ENCODE measurements at regions not wholly inside any gene's neighbourhood (a gene's known extent, or its start where the extent isn't known, plus 50 kb on each side); places are given as distances from the start of the nearest gene placed in this dataset.

DNA sequence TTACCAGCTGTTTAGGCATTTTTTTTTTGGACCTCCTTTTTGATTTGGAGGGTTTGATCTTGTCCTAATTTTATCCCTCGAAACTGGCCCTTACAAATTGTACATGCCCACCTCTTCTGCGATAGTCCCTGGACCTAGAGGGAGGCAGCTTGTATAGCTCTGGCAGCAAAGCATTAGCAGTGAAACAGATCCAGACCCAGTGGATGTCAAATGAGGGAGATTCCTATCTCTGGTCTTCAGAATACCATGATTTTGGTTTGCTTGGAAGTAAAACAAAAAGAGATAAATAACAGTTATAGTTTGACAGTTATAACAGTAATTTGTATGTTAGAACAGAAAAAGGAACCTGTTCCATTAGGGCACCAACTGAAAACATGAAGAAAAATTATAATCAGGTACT lies 123.6 kb downstream of the MIS18A start:
- TF ChIP-seq CTCF (IDR thresholded peaks at IDR 0.05; ENCODE audit: low read depth, low read length), result no peak
- no peak for TF ChIP-seq POLR2A (IDR thresholded peaks at IDR 0.05; ENCODE audit: extremely low read depth, insufficient read length)
- TF ChIP-seq, protein P1, sequence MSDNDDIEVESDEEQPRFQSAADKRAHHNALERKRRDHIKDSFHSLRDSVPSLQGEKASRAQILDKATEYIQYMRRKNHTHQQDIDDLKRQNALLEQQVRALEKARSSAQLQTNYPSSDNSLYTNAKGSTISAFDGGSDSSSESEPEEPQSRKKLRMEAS (IDR thresholded peaks at IDR 0.05; ENCODE audit: low read depth, low read length), result no peak
